ENCODE measurements at regions not wholly inside any gene's neighbourhood (a gene's known extent, or its start where the extent isn't known, plus 50 kb on each side); places are given as distances from the start of the nearest gene placed in this dataset.

DNA sequence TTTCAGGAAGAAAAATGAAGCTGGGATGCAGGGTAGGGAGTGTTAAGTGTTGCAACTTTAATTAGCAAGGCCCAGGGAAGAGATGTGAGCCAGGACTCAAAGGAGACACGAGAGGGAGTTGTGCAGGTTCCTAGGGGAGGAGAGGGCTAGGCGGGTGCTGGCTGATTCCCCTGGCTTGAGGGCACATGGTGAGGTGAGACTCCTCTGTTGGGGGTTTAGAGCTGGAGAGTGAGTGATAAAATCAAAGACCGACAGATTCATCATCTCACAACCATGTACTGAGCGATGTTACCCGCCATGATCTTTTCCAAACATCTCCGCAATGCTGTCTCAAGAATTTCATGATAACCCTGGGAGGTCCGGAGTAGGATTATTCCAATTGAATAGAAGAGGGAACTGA lies 161.8 kb upstream of the CSF3R start:
- CTCF ChIA-PET, result no interaction called here
- H3K27me3 Mint-ChIP-seq, result peaks cover 40% of the 10 kb centered on the region
- no peak overlapping the region for H3K4me2 ChIP-seq (replicated peaks; ENCODE audit: low read depth, low read length, poor library complexity, severe bottlenecking)

DNA sequence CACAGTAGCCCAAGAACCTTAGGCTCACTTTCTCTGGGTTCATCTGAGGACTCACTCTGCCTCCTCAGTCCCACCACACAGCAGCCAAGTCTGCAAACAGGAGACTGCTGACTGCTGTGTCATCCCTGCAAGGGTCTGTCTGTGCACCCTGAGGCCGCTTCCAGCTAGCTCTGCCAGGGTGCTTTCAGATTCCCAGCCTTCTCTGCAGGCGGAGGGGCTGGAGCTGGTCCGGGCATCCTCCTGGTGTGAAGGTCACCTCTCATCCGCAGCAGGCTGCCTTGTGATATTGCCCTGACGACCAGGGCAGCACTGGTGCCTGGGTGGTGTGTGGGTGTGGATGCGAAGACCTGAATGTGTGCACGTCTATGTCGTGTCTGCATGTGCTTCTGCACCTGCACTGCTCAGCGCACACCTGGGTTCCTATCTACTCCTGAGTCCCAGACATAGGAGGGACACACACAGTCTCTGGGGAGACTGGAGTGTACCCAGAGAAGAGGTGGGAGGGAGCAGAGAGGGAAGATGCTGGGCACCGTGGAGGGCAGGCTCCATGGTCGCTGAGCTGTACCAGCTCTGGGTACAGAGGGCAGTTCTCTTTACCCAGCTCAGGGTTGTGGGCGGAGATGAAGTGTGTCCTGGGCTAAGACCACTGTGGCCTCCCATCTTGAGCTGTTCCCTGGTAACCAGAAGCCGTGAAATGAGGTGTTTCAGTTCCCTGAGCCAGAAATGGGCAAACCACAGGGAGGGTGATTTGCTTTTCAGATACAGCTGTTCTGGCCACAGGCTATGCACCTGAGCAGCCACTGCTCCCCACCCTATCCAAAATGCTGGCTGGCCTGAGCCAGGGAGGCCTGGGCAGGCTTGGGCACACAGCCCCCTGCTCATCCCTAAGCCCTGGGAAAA lies 160.9 kb upstream of the CSF3R start:
- H3K27me3 Mint-ChIP-seq, result peaks cover 44% of the 10 kb centered on the region
- no peak for DNase-seq
- H3K4me2 ChIP-seq (replicated peaks; ENCODE audit: low read depth, low read length, poor library complexity, severe bottlenecking), result no peak overlapping the region
- peaks cover 0 to 2% (median 0%) of the 10 kb centered on the region in 4 experiments for H3K27me3 ChIP-seq (replicated peaks in 1 of 4; ENCODE audit: control extremely low read depth in 1 of 4, control insufficient read depth in 3 of 4, insufficient read depth in 4 of 4, low read length in 3 of 4)
- intact Hi-C loops (cut with micrococcal nuclease), result no loop called here
- no peaks in the 10 kb centered on the region for H3K4me1 ChIP-seq (ENCODE audit: control insufficient read depth in 2 of 2, insufficient read depth in 2 of 2, low read length in 2 of 2)
- H3K9me3 Mint-ChIP-seq (ENCODE audit: insufficient read depth), result no peaks in the 10 kb centered on the region
- H3K4me3 ChIP-seq (ENCODE audit: control extremely low read depth in 1 of 5, extremely low read depth in 1 of 5, insufficient read depth in 1 of 5, low read depth in 2 of 5, low read length in 4 of 5), result no peak overlapping the region
- ChIA-PET CTCF (no interaction called here), POLR2A (no interaction called here)
- H3K27ac ChIP-seq (ENCODE audit: low read length in 2 of 2), result no peak overlapping the region
- H3K27ac Mint-ChIP-seq, result no peak overlapping the region
- no peaks in the 10 kb centered on the region for H3K4me1 Mint-ChIP-seq
- ATAC-seq (ENCODE audit: low read depth), result no peak
- H3K9ac ChIP-seq (ENCODE audit: low read length), result no peak overlapping the region
- H3K4me3 Mint-ChIP-seq, result no peak overlapping the region
- no peaks in the 10 kb centered on the region for H3K36me3 ChIP-seq (replicated peaks in 1 of 2; ENCODE audit: control extremely low read depth in 1 of 2, control insufficient read depth in 1 of 2, extremely low read depth in 1 of 2, insufficient read depth in 2 of 2, low read length in 1 of 2)
- no peaks in the 10 kb centered on the region for H3K9me3 ChIP-seq (ENCODE audit: control extremely low read depth in 1 of 3, control insufficient read depth in 2 of 3, insufficient read depth in 1 of 3, low read length in 2 of 3)
- H3K79me2 ChIP-seq (ENCODE audit: control insufficient read depth, insufficient read depth, low read length), result no peaks in the 10 kb centered on the region
- no peak overlapping the region for H2AFZ ChIP-seq (ENCODE audit: insufficient read depth, low read depth, low read length, poor library complexity, severe bottlenecking)
- WGBS (ENCODE audit: insufficient coverage), result 78% methylated on average over 11 of the region's 13 CpGs
- H4K20me1 ChIP-seq (ENCODE audit: control insufficient read depth, insufficient read depth, low read length, poor library complexity, severe bottlenecking), result no peaks in the 10 kb centered on the region
- TF ChIP-seq, protein P1, sequence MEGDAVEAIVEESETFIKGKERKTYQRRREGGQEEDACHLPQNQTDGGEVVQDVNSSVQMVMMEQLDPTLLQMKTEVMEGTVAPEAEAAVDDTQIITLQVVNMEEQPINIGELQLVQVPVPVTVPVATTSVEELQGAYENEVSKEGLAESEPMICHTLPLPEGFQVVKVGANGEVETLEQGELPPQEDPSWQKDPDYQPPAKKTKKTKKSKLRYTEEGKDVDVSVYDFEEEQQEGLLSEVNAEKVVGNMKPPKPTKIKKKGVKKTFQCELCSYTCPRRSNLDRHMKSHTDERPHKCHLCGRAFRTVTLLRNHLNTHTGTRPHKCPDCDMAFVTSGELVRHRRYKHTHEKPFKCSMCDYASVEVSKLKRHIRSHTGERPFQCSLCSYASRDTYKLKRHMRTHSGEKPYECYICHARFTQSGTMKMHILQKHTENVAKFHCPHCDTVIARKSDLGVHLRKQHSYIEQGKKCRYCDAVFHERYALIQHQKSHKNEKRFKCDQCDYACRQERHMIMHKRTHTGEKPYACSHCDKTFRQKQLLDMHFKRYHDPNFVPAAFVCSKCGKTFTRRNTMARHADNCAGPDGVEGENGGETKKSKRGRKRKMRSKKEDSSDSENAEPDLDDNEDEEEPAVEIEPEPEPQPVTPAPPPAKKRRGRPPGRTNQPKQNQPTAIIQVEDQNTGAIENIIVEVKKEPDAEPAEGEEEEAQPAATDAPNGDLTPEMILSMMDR (IDR thresholded peaks at IDR 0.05), result no peak
- TF ChIP-seq EZH2 (IDR thresholded peaks at IDR 0.05; ENCODE audit: borderline replicate concordance, insufficient read depth, low read depth, low read length, poor library complexity, severe bottlenecking), result no peak

More for the DNA sequence above, 161.8 kb upstream of the CSF3R start:
- Histone ChIP-seq H3K79me2 (ENCODE audit: control insufficient read depth, insufficient read depth, low read length) (no peaks in the 10 kb centered on the region), H3K4me1 (ENCODE audit: control insufficient read depth in 2 of 2, insufficient read depth in 2 of 2, low read length in 2 of 2) (no peaks in the 10 kb centered on the region), H3K9me3 (ENCODE audit: control extremely low read depth in 1 of 3, control insufficient read depth in 2 of 3, insufficient read depth in 1 of 3, low read length in 2 of 3) (no peaks in the 10 kb centered on the region), H3K27ac (ENCODE audit: low read length in 2 of 2) (no peak overlapping the region), H3K9ac (ENCODE audit: low read length) (no peak overlapping the region), H2AFZ (ENCODE audit: insufficient read depth, low read depth, low read length, poor library complexity, severe bottlenecking) (no peak overlapping the region), H4K20me1 (ENCODE audit: control insufficient read depth, insufficient read depth, low read length, poor library complexity, severe bottlenecking) (no peaks in the 10 kb centered on the region), H3K4me3 (ENCODE audit: control extremely low read depth in 1 of 5, extremely low read depth in 1 of 5, insufficient read depth in 1 of 5, low read depth in 2 of 5, low read length in 4 of 5) (no peak overlapping the region), H3K27me3 (replicated peaks in 1 of 4; ENCODE audit: control extremely low read depth in 1 of 4, control insufficient read depth in 3 of 4, insufficient read depth in 4 of 4, low read length in 3 of 4) (peaks cover 0 to 2% (median 0%) of the 10 kb centered on the region in 4 experiments), H3K36me3 (replicated peaks in 1 of 2; ENCODE audit: control extremely low read depth in 1 of 2, control insufficient read depth in 1 of 2, extremely low read depth in 1 of 2, insufficient read depth in 2 of 2, low read length in 1 of 2) (no peaks in the 10 kb centered on the region)
- no CpG with 5 or more reads among the region's 7 CpGs for whole genome bisulfite sequencing (ENCODE audit: insufficient coverage)
- DNase-seq (no peak), ATAC-seq (ENCODE audit: low read depth) (no peak)
- Mint-ChIP-seq H3K4me1 (no peaks in the 10 kb centered on the region), H3K27ac (no peak overlapping the region), H3K9me3 (ENCODE audit: insufficient read depth) (no peaks in the 10 kb centered on the region), H3K4me3 (no peak overlapping the region)
- intact Hi-C loops (cut with micrococcal nuclease), result no loop called here
- POLR2A ChIA-PET, result no interaction called here
- no peak for TF ChIP-seq EZH2 (IDR thresholded peaks at IDR 0.05; ENCODE audit: borderline replicate concordance, insufficient read depth, low read depth, low read length, poor library complexity, severe bottlenecking)

All from B cell (primary cell).